Smooth muscle cell of the brain vasculature (primary cell): ENCODE measurements at regions not wholly inside any gene's neighbourhood (a gene's known extent, or its start where the extent isn't known, plus 50 kb on each side); places are given as distances from the start of the nearest gene placed in this dataset.
"Not testable (repeated sequence)": the region's sequence is repeated elsewhere in the genome, so short reads cannot be mapped to it uniquely, and the experiment has no call there.

Experiments
- DNase-seq: peaks from one replicate; pipeline ENCODE4 v3.0.0-alpha.2; 2012; ENCODE audit warnings: low read depth, low spot score

DNA sequence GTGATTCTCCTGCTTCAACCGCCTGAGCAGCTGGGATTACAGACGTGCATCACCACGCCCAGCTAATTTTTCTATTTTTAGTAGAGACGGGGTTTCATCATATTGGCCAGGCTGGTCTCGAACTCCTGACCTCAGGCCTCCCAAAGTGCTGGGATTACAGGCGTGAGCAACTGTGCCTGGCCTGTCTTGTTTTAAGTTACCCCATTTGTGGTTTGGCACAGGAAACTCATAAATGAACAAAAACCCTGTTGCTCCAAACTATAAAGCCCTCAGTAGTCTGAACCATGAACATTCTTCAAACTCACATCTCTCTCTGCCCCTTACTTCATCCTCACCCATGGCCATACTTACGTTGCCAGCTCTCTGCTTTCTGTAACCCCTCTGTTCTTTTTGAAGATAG is 61.7 kb downstream of the RHOU start:
- DNase-seq = not testable (repeated sequence)

GRCh38 chr1:228798035-228798434 is 62.8 kb downstream of the RHOU start:
- no peak for DNase-seq

DNA sequence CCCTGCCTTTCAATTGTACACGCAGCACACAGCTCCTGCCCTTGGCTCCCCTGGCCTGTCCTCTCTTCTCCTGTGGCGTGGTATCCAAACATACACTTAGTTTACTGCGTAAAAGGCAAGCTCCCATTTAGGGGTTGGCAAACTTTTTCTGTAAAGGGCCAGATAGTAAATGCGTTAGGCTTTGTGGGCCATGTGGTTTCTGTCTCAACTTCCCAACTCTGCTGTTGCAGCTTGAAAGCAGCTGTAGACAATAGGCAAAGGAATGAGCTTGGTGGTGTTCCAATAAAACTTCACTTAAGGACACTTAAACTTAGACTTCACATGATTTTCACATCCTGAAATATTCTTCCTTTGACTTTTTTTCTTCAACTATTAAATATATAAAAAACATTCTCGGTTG is 63.3 kb downstream of the RHOU start:
- no peak for DNase-seq

GRCh38 chr1:228799924-228800323 is 64.6 kb downstream of the RHOU start:
- no peak for DNase-seq

DNA sequence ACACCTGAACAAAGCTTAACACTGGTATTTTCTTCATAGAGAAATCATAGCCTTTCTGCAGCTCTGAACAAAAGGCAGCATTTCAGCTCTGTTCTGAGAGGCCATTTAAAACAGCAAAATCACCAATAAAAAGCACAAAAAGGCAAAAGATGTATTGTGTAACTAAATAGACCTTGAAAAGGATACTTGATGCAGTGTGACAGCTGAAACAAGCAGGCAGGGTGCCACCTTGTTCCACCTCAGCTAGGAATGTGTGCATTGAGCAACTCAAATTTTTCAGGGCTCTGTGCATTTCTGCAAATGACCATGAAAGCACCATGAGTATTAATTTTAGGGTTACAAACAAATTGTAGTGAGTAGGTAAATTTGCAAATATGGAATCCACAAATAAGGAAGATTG is 65.8 kb downstream of the RHOU start:
- DNase-seq = no peak

GRCh38 chr1:228802386-228803220 is 67.3 kb downstream of the RHOU start:
- DNase-seq = no peak

- no peak for DNase-seq
Measured at GRCh38 chr1:228803421-228803820, 68.1 kb downstream of the RHOU start.

- no peak for DNase-seq
Measured at GRCh38 chr1:228804173-228804572, 68.9 kb downstream of the RHOU start.

GRCh38 chr1:228804640-228805413 is 69.5 kb downstream of the RHOU start:
- DNase-seq = no peak

DNA sequence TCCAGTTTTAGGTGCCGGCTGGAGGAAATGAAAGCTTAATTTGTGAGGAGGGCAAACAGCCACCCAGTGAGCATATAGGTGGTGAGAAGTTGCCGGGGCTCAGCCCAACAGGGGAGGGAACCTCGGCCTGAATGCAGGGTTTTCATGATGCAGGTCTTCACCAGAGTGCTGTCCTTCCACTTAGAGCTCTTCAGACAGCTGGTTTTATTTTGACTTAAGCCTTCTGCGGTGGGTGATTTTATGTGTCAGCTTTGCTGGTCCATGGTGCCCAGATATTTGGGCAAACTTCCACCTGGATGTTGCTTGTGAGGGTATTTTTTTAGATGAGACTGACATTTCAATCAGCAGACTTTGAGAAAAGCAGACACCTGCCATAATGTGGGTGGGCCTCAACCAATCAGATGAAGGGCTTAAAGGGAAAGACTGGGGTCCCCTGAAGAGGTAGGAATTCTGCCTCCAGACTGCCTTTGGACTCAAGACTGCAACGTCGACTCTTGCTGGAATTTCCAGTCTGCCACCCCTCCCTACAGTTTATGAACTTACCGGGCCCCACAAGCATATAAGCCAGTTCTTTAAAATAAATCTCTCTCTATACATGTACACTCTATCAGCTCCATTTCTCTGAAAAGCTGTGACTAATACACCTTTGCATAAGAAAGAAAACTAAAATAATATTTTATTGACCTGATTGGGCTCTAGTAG is 72.8 kb downstream of the RHOU start:
- DNase-seq = no peak

- no peak for DNase-seq
Measured at GRCh38 chr1:228809621-228810394, 74.5 kb downstream of the RHOU start.

DNA sequence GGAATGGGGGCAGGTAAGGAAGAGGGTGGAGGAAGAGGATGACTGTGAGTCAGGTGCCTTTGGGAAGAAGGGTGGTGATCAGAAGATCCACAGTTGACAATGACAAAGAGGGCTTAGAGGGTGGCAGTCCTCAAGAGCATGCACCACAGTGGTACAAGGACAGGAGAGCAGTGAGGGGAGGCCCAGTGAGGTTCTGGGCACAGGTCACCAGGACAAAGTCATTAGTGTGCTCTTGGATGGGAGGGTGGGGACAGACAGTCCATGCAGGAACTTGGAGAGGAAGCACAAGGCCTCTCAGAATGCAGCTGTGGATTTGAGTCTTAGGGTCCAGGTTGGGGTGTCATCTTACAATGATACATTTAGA is 75.1 kb downstream of the RHOU start:
- DNase-seq = no peak

DNA sequence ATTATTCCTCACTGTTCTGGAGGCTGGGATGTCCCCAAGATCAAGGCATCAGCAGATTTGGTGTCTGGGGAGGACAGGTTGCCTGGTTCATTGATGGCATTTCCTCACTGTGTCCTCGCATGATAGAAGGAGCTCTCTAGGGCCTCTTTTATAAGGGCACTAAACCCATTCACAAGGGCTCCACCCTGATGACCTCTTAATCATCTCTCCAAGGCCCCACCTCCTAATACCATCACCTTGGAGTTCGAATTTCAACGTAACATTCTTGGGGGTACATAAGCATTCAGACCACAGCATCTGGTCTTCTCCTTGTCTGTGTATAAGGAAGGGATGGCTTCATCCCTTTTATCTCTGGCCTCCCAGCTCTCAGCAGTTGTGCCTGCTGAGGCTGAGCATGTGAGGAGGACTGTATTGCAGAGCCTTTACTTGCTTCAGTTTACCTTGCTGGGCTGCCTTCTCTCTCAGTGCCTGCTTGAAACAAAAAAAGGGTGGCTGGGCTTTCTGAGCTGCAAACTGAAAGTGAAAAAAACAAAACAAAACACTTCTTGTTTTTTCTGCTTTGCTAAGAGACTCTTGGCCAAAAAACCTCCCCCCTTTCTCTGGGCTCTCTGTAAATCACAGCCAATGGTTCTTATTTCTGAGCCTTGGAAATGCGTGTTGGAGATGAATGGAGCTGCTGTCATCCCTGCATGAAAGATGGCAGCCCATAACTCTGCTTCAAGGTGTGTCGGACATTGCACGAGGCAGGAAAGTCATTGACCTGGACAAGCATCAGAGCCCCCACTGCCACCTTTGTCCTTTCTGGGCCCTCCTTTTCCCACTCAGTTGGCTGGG is 75.8 kb downstream of the RHOU start:
- DNase-seq = no peak

GRCh38 chr1:228811712-228812305 is 76.5 kb downstream of the RHOU start:
- no peak for DNase-seq

DNA sequence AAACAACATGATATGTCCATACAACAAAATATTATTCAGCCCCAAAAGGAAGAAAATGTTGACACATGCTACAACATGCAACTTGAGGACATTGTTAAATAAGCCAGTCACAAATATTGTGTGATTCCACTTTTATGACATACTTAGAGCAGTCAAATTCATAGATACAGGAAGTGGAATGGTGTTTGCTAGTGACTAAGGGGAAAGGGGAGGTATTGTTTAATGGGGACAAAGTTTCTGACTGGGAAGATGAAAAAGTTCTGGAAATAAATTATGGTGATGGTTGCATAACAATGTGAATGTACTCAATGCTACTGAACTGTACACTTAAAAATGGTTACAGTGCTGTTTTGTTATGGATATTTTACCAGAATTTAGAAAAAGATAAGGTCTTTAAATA is 77.7 kb downstream of the RHOU start:
- no peak for DNase-seq

DNA sequence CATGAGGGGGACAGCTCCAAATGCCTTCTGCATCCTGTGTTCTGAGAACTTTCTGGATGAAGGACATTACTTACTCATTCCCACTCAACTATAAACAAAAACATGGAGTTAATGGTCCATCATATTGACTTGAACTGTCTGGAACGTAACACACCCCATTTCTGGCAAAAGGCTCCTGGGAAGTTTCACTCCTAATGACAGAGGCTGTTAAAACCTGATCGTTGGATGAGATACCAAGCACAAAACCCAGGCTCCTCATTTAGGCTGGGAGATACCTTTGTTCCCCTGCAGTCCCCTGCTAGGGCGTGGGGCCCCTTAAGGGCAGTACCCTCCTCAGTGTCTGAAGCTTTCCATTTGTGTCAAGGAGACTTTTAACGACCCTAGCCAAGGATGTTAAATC is 78.9 kb downstream of the RHOU start:
- no peak for DNase-seq

DNA sequence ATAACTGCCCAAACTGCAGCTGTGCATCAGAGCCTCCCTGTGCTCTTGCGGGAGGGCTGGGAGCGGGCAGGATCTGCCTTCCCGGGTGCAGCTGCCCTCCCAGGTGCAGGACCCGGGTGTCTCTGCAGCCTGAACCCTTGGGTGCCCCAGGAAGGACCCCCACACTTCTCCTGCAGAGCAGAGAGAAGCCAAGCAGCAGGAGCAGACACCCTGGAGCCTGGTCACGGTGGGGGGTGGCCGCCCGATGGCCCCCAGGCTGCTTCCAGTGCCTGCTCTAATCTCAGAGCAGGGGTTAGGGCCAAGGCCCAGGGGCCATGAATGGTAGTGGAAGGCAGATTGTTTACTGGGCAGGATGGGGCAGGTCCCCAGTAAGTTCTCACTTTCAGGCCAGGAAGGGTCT is 83.0 kb downstream of the RHOU start:
- no peak for DNase-seq

DNA sequence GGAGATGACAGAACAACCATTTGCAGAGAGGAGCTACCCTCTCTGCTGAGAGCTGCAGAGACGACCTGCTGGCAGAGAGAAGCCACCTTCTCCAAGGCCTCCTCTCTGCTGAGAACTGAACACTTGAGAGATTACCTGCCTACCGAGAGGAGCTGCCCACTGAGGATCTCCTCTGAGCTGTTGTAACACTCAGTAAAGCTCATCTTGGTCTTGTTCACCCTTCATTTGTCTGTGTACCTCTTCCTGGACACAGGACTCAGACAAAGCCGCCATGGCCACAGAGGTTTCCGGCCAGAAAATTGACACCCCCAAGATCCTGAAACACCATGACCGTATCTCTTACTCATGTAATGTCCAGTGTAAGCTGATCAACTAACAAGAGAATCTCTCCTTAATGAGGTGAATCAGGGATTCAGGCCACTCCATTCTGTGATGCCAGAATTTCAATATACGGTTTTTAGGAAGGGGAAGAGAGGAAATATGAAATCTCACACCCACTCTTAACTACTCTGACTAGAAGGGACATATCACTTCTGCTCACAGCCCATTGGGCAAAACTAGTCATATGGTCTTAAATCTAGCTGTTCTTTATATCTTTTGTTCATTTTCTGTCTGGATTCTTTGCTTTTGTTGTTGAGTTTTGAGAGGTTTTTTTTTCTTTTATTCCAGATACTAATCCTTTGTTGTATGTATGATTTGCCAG is 83.8 kb downstream of the RHOU start:
- no peak for DNase-seq

- DNase-seq = no peak
Measured at GRCh38 chr1:228821252-228821651, 86.0 kb downstream of the RHOU start.

DNA sequence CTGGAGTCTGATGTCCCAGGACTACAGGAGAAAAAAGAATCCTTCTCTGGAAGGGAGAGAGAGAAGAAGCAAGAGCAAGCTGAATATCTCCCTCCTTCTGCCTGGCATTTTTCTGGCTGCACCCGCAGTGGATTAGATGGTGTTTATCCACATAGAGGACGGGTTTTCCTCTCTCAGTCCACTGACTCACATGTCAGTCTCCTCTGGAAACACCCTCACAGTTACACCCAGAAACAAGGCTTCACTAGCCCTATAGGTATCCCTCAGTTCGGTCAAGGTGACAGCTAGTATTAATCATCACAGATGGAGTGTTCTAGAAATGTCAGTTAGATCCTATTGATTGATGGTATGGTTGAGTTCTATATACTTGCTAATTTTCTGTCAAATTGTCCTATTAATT is 87.9 kb downstream of the RHOU start:
- no peak for DNase-seq
